ENCODE measurements at regions not wholly inside any gene's neighbourhood (a gene's known extent, or its start where the extent isn't known, plus 50 kb on each side); places are given as distances from the start of the nearest gene placed in this dataset.

DNA sequence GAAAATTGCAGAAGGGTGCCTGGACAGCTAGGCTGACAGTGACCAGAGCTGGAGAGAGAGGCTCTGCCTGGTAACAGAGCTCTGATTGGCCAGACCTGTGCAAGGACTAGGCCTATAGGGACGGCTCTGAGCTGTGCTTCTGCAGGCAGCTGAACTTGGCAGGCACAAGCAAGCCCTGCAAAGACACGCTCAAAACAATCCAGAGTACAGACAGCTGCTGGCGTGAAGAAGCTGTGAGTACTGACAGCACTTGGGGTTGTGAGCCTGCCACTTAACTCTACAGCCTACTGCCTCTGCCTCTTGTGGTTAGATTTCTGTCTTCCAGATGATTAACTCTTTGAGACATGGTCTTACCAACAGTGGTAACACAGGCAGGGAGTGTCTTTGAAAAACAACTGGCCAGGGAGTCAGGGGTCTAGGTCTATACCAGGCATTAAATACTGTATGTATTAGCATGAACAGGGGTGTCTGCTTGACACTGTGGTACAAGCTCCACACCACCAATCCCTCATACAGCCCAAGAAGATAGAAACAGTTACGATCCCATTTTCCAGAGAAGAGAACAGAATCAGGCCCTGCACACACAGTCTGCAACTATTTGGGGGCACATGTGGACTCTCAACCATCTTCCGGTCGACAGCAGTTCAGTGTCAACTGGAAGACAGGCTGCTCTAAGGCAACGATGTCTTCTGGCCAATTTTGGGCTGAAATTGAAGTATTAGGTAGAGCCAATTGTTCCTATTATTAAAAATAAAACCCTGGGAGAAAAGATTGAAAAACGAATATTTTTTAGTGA, 568.4 kb downstream of the TNS1 start:
- DNase-seq, result peak; percentile 27

DNA sequence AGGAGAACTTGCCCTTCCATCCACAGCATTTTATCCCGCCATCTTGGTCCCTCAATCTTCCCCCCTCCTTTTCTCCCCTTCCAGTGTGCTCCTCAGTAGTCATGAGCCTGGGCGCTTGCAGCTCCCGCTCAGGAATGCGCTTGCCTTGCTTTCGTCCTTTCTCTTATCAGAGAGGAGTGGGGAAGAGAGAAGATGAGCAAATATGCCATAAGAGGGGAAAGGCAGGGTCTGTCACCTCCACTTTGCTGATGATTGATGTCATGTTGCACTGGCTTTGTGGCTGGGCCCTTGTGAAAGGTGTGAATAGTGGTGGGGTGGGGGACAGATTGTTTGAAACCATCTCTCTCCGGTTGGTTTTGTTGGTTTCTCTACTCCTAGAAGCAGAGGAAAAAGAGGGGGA, 569.3 kb downstream of the TNS1 start:
- no peak for DNase-seq

DNA sequence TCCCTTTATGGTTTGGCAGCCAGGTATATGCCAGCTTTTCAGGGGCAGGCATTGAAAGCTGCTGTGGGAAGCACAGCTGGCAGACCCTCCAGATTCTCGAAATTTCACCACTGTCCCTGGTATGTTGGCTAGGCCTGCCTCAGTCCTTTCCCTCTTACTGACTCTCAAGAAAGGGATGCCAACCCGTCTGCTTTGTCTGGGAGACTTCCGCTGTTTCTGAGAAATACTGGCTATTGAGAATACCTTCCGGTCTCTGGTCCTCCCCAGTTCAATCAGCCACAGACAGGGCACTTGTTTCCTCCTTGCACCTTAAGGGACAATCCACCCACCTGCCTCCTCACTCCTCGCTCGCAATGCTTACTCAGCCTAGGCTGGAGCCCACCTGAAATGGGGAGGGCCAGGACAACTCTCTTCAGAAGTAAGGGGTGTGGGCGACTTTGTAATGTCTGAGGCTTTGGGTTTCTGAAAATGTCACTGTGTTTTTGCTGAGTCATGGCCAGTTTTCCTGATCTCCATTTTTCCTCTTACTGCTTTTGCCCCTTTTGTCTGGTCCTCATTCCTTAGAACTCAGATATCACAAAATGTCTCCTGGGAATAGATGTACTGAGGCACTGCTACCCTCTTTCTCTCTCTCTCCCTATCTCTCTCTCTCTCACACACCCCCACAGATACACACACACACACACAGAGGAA, 571.1 kb downstream of the TNS1 start:
- no peak for DNase-seq

DNA sequence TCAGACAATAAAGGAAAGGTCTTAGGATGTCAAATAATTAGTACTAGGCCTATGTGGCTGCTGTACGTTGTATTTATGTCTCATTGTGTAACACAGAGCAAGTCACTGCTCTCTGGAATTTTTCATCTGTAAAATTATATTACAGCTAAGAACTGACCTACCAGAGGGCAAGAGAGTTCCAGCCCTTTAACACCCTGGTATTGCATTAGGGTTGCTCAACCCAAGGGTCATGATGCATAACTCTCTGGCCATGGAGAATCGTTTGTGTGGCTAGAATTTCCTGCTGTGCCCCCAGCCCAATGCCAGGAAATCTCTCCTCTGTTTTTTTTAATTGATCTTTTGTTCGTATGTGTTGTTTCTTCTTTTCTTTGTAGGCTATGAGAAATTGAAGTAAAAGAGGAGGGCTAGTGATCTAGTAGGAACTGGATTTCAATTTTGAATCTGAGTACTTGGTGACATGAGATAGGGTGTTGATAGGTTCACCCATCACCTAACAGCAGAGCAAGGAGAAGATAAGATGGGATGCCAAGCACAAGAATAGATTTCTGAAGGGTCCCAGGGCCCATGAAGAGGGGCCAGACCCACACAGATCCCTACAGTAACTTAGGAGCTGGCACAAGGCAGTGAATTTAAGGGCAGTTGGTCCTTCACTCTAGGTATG, 571.2 kb upstream of the TNP1 start:
- no peak for DNase-seq

DNA sequence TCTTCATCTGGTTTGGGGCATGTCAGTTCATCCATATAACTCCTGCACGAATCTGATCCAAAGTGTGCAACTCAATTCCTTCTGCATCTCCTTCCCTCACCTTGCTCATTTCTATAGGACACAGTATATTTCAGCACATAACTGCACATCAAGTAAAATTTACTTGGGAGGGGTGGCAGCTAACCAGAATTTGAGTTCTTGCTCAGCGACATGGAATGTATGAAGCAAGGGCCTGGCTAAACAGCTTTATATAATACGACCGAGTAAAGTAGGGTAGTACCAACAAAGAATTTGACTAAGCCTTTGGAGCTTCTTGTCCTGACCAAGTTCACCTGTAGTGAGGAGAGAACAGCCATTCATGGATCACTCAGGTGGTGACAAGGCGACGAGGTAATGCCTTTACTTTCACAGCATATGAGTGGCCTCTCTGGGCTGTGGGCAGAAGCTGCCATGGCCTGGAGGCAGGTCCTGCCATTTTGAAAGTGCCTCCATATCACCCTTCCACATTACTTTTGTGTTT, 570.2 kb upstream of the TNP1 start:
- no peak for DNase-seq

DNA sequence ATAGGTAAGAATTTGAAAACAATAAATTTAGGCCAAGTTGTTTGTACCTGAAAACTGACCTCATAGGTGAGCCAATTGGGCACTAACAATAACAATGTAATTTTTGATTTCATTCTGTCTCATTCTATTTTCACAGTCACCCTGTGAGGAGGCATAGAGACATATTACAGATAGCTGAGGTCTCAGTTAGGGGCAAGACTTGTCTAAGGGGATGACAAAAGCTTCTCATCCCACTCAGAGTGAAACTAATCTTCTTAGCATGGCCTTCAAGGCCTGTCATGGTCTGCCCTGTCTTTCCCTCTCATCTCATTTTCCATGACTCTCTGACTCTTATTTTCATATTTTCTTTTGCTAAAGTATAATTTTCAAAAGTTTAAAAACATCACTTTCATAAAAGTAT, 562.0 kb upstream of the TNP1 start:
- no peak for DNase-seq

DNA sequence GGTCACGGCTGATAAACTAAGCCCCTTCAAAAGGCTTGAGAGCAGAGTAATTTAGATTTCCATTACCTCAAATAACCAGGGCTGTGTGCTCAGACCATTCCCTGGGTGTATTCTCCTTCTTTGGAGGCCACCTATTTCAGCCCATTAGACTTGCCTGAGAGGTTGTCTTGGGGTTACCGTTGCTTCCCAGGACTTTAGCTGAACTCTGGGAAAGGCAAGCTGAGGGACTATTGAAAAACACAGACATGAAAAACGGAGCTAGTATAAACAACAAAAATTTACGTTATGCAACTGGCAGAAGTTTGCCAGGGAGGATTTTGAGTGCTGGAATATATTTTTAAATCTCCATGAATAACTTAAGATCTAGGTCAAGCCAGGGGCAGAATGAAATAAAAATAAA, 561.0 kb upstream of the TNP1 start:
- DNase-seq, result no peak

DNA sequence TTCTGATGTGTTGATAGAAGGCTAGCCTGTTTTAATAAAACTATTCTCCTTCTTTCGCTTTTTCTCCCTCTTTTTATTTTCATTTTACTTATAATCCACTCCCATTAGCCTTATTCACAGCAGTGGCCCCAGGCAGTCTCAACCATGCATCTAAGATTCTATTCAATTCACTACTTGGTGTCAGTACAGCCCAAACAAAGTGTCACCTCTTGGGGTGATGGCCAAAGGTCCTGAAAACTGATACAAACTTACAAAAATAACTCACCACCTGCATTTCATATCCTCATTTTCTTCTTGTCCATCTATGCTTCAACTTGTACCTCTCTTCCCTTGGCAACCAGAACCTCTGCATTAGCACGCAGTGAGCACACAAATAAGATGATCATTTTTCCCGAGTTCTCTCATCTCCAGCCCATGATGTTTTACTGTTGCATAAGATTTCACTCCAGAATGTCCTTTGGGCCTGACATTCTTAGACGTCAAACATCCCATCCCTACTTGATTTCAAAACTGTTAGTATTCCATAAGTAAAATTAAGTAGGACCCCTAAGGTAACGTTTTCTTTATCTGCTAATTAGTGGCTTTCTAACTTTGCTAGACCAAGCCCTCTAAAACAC, 559.3 kb upstream of the TNP1 start:
- no peak for DNase-seq

DNA sequence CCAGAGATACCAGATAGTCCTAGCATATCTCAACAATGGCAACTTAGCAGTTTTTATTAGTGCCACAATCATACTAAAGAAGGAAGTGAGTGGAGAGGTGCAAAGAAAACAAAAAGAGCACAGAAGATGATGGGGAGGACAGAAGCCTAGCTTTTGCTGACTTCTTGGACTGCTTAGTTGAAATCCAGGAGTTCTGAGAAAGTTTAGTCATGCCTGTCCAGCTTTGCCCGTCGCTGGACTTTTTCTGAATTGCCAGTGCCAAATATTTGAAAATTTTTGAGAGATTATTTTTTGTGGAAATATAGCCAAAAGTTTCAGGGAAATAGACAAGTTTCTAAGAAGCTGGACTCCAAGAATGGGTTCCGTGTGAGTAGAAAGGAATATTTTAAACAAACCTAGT, 558.7 kb upstream of the TNP1 start:
- DNase-seq, result no peak

DNA sequence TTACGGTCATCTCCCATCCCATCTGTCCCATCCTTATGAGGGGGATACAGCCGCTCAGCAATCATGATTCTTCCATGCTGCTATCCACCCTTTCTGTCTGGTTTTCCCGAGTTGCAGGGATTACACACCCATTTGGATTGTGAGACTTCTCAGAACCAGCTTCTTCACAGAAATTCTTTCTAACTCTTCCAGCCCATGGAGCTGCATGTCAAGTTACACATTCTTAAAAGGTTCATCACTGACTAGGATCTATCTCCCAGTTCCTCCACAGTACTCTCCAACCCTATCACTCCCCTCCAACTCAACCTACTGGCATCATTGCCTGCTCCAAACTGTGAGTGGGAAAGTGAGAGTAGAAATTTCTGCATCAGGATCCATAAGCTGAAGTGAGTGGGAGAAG, 558.2 kb upstream of the TNP1 start:
- DNase-seq, result no peak

DNA sequence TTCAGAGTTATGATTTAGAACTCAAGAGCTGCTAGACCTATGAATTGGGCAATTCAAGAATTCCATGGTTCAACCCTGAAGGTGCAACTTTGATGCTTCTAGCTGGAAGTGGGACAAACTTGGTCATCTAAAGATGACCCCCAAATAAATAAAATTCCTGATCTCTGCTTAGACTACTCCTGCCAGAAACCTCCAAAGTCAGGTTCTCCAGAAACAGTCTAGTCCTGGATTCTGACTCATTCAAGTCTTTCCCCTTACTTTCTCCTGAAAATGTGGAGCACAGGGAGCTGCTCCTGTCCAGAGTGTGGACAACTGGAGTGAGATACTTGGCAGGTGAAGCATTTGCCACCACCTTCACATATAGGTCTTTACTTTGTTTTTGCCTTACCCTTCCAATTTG, 557.7 kb upstream of the TNP1 start:
- no peak for DNase-seq

DNA sequence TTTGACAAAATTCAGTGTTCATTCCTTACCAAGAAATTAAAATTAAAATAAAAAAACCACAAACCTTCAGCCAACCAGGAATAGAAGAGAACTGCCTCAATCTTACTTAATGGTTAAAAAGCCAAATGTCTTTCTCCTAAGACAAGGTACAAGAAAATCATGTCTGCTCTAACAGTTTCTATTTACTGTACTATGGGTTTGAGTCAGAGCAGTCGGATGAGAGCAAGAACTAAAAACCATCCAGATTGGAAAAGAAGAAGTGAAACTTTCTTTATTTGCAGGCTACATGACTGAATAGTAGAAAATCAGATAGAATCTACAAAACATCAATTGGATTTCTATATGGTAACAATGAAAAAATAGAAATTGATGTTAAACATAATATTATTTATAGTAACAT, 555.5 kb upstream of the TNP1 start:
- no peak for DNase-seq

DNA sequence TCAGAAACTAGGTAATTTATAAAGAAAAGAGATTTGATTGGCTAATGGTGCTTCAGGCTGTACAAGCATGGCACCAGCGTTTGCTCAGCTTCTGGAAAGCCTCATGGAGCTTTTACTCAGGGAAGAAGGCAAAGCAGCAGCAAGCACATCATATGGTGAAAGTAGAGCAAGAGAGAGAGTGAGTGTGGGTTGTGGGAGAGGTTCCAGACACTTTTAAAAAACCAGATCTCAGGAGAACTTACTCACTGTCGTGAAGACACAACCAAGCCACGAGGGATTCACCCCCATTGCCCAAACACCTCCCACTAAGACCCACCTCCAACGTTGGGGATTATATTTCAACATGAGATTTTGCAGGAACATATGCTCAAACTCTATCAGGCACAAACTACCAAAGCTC, 554.6 kb upstream of the TNP1 start:
- no peak for DNase-seq

DNA sequence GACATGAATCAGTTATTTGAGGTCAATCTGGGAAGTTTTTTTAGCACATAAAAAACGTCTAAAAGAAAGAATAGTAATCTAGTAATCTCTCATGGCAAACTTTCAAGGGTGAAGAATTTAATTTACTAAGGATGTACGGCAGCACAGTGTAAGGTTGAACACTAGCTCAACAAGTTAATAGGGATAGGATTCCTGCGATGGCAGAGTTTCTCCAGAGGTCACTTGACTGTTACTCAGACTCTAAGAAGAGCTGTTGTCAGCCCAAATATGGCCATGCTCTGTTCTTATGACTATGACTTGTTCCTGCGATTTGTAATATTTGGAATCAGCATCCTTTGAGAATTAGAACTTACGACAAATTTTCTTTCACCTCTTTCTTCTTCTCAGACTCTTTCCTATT, 553.3 kb upstream of the TNP1 start:
- DNase-seq, result no peak

DNA sequence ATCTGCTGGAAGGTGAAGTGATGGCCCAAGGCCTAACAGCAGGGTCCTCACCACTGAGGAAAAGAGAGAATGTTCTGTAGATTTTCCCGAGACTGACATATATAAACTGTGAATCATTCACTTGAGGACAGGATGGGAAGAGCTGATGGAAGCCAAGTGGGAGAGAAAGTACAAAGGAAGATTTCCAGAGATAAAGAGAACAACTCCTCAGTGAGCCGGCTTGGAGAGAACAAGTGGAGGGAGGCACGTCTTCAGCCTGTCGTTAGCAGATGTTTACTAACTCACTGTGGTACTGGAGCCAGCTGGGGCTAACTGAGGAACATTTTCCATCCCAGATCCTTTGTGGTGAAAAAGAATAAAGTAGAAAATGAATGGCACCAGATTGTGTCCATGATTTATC, 552.9 kb upstream of the TNP1 start:
- no peak for DNase-seq

DNA sequence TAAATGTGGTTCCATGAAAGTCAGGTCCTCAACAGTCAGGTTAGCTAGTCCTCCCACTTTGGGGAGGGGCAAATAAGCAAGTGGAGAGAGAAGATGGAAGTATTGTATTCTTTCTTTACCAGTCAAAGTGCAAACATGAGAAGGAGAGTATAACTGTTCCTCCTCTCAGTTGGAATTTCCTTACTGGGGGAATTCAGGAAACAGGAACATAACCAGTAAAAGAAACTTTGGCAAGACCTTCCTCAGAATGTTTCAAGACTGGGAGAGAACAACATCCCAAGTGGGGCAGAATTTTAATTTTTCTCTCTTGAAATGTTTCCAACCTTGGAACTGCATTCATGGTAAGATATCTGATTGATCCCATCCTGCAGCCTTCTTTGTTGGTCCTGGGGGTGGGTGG, 552.4 kb upstream of the TNP1 start:
- DNase-seq, result no peak

DNA sequence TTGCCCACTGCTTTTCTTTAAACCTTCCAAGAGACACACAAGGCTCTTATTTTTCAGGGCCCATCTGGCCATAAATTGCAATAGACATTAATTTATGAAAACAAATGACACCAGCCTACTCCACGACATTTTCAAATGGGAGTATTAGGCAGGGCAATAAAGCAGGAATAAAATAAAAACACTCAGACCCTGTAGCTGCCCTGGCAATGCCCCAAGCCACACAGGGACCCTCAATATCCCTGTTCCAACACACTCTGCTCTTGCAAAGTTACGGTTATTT, 550.8 kb upstream of the TNP1 start:
- no peak for DNase-seq

DNA sequence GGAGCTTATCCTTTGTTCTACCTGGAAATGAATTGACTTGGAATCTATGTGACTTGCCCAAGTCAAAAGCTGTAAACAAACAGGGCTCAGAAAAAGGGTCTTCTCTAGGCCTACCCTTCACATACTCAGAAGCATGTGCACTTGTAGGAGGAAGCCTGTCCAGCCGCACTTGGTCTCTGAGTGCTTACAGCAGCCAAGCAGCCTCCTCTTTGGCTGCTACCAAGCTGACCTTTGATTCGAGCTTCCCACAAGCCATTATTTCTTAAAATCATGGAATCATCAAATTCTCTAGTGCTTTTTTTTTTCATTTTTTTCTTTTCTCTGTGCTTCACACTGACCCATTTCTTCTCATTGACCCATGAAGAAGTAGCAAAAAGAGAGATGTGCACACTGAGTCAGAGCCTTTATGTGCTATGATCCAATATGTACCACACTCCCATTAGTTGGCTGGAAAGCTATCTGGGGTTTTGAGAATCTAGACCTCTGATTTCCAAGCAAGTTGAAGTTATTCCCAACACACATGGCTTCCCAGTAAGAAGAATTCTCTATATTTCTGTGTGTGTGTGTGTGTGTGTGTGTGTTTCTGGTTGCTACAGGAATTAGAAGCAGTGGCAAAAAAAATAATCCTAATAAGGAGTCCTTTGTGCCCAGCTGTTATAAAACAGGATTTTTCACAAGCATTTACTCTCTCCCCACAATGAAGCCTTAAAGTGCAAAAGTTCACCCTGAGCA, 550.3 kb upstream of the TNP1 start:
- no peak for DNase-seq

DNA sequence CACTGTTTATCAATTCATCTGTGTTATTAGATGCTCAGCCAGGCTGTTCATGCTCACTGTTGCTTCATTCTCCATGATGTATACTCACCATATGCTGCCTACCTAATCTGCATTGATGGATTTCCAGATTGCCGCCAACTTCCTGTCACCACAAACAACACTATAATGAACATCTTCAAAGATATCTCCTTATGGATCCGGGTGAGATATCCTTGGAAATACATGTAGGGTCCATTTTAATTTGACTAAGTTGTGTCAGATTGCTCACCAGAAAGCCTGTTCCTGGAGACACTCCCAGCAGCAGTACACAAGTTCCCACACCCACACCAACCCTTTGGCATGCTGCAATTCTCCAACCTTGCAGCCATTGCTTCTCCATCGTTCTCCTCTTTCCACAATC, 547.5 kb upstream of the TNP1 start:
- no peak for DNase-seq

DNA sequence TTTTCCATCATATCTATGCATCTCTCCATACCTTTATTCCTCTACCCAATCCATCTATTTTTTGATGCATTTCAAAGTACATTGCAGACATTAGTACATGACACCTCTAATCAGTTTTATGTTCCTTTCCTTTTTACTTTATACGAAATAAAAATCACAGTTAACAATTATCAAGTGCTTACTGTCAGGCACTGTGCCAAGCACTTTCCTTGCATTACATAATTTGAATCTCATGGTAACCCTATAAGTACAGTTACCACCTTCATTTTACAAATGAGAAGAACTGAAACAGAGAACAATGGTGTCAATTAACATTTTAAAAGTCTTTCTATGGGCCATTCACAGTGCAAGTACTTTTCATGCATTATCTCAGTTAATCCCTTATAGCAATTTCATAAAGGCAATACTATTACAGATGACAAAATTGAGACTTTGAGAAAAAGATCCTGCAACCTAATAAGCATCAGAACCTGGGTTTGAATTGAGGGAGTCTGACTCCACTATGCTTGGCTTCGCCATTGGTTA, 544.4 kb upstream of the TNP1 start:
- DNase-seq, result no peak

DNA sequence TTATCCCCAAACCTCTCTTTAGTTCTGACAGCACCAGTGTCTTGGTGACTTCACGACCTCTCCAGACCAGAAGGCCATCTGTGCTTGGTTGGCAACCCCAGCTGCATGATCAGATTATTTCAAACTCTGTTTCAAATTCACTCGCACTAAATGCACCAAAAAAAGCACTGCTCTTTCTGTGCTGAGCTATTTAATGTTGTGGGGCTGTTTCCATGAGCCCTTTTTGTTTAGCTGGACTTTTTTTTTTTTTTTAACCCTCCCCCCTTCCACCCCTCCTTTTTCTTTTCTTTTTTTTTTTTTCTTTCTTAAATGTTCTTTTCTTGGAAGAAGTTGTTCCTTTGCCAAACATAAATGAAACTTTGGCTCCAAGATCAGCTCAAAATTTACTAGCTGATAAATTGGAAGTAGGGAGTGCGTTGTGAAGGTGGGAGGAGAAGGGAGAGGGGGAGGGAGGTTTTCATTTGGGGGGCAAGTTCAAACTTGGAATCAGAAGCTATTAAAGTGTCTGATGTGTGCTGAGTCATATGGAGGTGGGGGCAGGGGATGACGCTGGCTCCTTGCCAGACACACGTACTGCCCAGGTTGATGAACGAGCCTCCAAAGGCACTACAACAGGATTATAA, 543.0 kb upstream of the TNP1 start:
- no peak for DNase-seq

DNA sequence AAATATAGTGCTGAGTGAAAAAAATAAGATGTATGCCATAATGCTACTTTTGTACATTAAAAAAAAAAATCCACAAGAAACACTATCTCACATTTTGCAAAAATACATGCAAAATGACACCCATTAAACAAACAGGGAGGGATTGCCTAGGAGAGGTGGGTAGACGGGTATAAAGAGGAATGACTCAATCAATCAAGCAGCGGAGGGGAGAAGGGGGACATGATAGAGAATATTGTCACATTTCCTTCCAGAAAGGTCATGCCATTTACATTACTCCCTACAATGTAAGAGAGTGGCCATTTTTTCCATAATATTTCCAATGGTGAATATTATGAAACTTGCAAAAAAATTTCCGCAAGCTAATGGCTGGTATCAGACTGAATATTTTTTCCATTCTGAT, 542.3 kb upstream of the TNP1 start:
- no peak for DNase-seq

Data from CD4-positive, alpha-beta T cell treated with Interleukin-10 for 1 hour (primary cell).